ENCODE measurements at regions not wholly inside any gene's neighbourhood (a gene's known extent, or its start where the extent isn't known, plus 50 kb on each side); places are given as distances from the start of the nearest gene placed in this dataset.

DNA sequence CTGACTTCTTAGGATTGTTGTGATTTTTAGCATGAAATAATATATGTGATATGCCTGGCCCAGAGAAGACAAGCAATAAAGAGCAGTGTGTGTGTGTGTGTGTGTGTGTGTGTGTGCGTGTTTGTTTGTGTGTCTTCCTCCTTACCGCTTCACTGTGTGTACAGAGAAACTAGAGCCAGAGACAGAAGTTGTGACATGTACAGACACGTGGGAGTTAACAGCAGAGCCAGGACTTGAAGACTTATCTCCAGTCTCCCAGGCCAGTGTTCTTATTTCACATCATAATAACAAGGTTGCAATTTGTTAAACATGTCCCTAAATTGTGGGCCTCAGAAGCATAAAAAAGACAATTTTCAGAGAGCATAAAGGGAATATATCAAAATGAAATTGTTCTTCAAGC, 192.0 kb upstream of the JUN start (continued):
- peak; percentile 38 to 68; a peak in 3 of 4 replicates for TF ChIP-seq MNT (conservative IDR thresholded peaks at IDR 0.05)
- 0 out of 2 replicates have a peak, but pooled peaks have one; percentile 24 for TF ChIP-seq TOE1 (IDR thresholded peaks at IDR 0.05; ENCODE audit: borderline replicate concordance)
- TF ChIP-seq TOE1 (CRISPR knock-in tag; IDR thresholded peaks at IDR 0.05; ENCODE audit: borderline replicate concordance, low read depth), result no peak
- TF ChIP-seq HIVEP1 (CRISPR knock-in tag; IDR thresholded peaks at IDR 0.05), result no peak
- no peak for TF ChIP-seq GATA2 (CRISPR knock-in tag; IDR thresholded peaks at IDR 0.05)
- TF ChIP-seq ETV6 (IDR thresholded peaks at IDR 0.05; ENCODE audit: borderline replicate concordance in 1 of 2, low read depth in 2 of 2, low read length in 1 of 2), result no peak
- TF ChIP-seq ETV6 (CRISPR knock-in tag; IDR thresholded peaks at IDR 0.05; ENCODE audit: borderline replicate concordance), result no peak
- TF ChIP-seq, protein P1, sequence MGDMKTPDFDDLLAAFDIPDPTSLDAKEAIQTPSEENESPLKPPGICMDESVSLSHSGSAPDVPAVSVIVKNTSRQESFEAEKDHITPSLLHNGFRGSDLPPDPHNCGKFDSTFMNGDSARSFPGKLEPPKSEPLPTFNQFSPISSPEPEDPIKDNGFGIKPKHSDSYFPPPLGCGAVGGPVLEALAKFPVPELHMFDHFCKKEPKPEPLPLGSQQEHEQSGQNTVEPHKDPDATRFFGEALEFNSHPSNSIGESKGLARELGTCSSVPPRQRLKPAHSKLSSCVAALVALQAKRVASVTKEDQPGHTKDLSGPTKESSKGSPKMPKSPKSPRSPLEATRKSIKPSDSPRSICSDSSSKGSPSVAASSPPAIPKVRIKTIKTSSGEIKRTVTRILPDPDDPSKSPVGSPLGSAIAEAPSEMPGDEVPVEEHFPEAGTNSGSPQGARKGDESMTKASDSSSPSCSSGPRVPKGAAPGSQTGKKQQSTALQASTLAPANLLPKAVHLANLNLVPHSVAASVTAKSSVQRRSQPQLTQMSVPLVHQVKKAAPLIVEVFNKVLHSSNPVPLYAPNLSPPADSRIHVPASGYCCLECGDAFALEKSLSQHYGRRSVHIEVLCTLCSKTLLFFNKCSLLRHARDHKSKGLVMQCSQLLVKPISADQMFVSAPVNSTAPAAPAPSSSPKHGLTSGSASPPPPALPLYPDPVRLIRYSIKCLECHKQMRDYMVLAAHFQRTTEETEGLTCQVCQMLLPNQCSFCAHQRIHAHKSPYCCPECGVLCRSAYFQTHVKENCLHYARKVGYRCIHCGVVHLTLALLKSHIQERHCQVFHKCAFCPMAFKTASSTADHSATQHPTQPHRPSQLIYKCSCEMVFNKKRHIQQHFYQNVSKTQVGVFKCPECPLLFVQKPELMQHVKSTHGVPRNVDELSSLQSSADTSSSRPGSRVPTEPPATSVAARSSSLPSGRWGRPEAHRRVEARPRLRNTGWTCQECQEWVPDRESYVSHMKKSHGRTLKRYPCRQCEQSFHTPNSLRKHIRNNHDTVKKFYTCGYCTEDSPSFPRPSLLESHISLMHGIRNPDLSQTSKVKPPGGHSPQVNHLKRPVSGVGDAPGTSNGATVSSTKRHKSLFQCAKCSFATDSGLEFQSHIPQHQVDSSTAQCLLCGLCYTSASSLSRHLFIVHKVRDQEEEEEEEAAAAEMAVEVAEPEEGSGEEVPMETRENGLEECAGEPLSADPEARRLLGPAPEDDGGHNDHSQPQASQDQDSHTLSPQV (IDR thresholded peaks at IDR 0.05), result no peak; the same call in 1 of the 2 replicates
- peak; percentile 81 for TF ChIP-seq CBFA2T3 (IDR thresholded peaks at IDR 0.05)
- TF ChIP-seq FOXJ2 (tag; IDR thresholded peaks at IDR 0.05), result 0 out of 2 replicates have a peak, but pooled peaks have one; percentile 44
- TF ChIP-seq GTF2B (IDR thresholded peaks at IDR 0.05; ENCODE audit: extremely low read depth, insufficient read length), result no peak
- peak; percentile 74 to 81 for TF ChIP-seq FOXK2 (conservative IDR thresholded peaks at IDR 0.05 in 1 of 2, IDR thresholded peaks at IDR 0.05 in 1 of 2; ENCODE audit: low read depth in 2 of 2)
- TF ChIP-seq, protein P2, sequence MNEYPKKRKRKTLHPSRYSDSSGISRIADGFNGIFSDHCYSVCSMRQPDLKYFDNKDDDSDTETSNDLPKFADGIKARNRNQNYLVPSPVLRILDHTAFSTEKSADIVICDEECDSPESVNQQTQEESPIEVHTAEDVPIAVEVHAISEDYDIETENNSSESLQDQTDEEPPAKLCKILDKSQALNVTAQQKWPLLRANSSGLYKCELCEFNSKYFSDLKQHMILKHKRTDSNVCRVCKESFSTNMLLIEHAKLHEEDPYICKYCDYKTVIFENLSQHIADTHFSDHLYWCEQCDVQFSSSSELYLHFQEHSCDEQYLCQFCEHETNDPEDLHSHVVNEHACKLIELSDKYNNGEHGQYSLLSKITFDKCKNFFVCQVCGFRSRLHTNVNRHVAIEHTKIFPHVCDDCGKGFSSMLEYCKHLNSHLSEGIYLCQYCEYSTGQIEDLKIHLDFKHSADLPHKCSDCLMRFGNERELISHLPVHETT (CRISPR knock-in tag; conservative IDR thresholded peaks at IDR 0.05 in 1 of 2, IDR thresholded peaks at IDR 0.05 in 1 of 2), result 0 out of 4 replicates have a peak, but pooled peaks of 1 of the 2 experiments have one; percentile 35
- no peak for TF ChIP-seq STAT5B (CRISPR knock-in tag; IDR thresholded peaks at IDR 0.05)
- peak; percentile 59; the same call in 1 of the 2 replicates for TF ChIP-seq SMARCE1 (IDR thresholded peaks at IDR 0.05)
- TF ChIP-seq, protein P3, sequence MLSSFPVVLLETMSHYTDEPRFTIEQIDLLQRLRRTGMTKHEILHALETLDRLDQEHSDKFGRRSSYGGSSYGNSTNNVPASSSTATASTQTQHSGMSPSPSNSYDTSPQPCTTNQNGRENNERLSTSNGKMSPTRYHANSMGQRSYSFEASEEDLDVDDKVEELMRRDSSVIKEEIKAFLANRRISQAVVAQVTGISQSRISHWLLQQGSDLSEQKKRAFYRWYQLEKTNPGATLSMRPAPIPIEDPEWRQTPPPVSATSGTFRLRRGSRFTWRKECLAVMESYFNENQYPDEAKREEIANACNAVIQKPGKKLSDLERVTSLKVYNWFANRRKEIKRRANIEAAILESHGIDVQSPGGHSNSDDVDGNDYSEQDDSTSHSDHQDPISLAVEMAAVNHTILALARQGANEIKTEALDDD (IDR thresholded peaks at IDR 0.05), result peak; percentile 59; the same call in 1 of the 2 replicates
- no peak for TF ChIP-seq KAT7 (CRISPR knock-in tag; IDR thresholded peaks at IDR 0.05; ENCODE audit: borderline replicate concordance)
- TF ChIP-seq SMAD4 (CRISPR knock-in tag; conservative IDR thresholded peaks at IDR 0.05), result peak; percentile 92
- TF ChIP-seq KDM5B (IDR thresholded peaks at IDR 0.05; ENCODE audit: insufficient replicate concordance, low read depth, low read length), result no peak
